Trophoblast cell (in vitro differentiated cells and primary cell): ENCODE measurements at regions not wholly inside any gene's neighbourhood (a gene's known extent, or its start where the extent isn't known, plus 50 kb on each side); places are given as distances from the start of the nearest gene placed in this dataset.

Source experiments
- DNase-seq, 2 donors: peaks; one replicate each; pipeline ENCODE4 v3.0.0-alpha.2; 2016
- H2AFZ ChIP-seq: 2 replicates; pipeline ENCODE4 v1.6.1; 2013; ENCODE audit warnings: low read length, moderate library complexity, mild to moderate bottlenecking; ENCODE audit not compliant: insufficient read depth, poor library complexity
- H2AK5ac ChIP-seq: 2 replicates; pipeline ENCODE4 v1.6.1; 2013; ENCODE audit warnings: mild to moderate bottlenecking, low read length
- H2BK120ac ChIP-seq: 2 replicates; pipeline ENCODE4 v1.6.1; 2013; ENCODE audit warnings: low read length, mild to moderate bottlenecking, moderate library complexity; ENCODE audit not compliant: insufficient read depth, poor library complexity
- H2BK12ac ChIP-seq: 2 replicates; pipeline ENCODE4 v1.6.1; 2013; ENCODE audit warnings: mild to moderate bottlenecking, low read length, moderate library complexity
- H2BK5ac ChIP-seq: 2 replicates; pipeline ENCODE4 v1.6.1; 2013; ENCODE audit warnings: low read length, low read depth, moderate library complexity, mild to moderate bottlenecking; ENCODE audit not compliant: poor library complexity
- H3K14ac ChIP-seq: 2 replicates; pipeline ENCODE4 v1.6.1; 2013; ENCODE audit warnings: mild to moderate bottlenecking, low read length
- H3K18ac ChIP-seq: 2 replicates; pipeline ENCODE4 v1.6.1; 2013; ENCODE audit warnings: mild to moderate bottlenecking, low read length
- H3K23ac ChIP-seq: 2 replicates; pipeline ENCODE4 v1.6.1; 2013; ENCODE audit warnings: low read length
- H3K27ac ChIP-seq: 2 replicates; pipeline ENCODE4 v1.5.1; 2013; ENCODE audit warnings: low read depth, mild to moderate bottlenecking, inconsistent platforms, low read length, moderate library complexity
- H3K27me3 ChIP-seq: 2 replicates; pipeline ENCODE4 v1.6.1; 2013; ENCODE audit warnings: inconsistent platforms, mild to moderate bottlenecking, low read length, moderate library complexity; ENCODE audit not compliant: insufficient read depth
- H3K36me3 ChIP-seq, 2 experiments: 1 replicate in 1 of 2; 2 replicates in 1 of 2; pipeline ENCODE4 v1.6.1; 2013; ENCODE audit warnings: low read length in 2 of 2, mild to moderate bottlenecking in 2 of 2, moderate library complexity in 1 of 2; ENCODE audit not compliant: insufficient read depth in 2 of 2, control insufficient read depth in 1 of 2
- H3K4ac ChIP-seq: 2 replicates; pipeline ENCODE4 v1.6.1; 2013; ENCODE audit warnings: low read depth, mild to moderate bottlenecking, low read length, moderate library complexity
- H3K4me1 ChIP-seq, 2 experiments: 1 replicate in 1 of 2; 2 replicates in 1 of 2; pipeline ENCODE4 v1.6.1; 2013; ENCODE audit warnings: low read length in 2 of 2, mild to moderate bottlenecking in 2 of 2, moderate library complexity in 1 of 2; ENCODE audit not compliant: insufficient read depth in 2 of 2, control insufficient read depth in 1 of 2
- H3K4me2 ChIP-seq: 2 replicates; pipeline ENCODE4 v1.6.1; 2013; ENCODE audit warnings: inconsistent platforms, mild to moderate bottlenecking, low read length, moderate library complexity
- H3K4me3 ChIP-seq: 2 replicates; pipeline ENCODE4 v1.5.1; 2013; ENCODE audit warnings: mild to moderate bottlenecking, low read depth, low read length, inconsistent platforms
- H3K79me1 ChIP-seq: one replicate; pipeline ENCODE4 v1.6.1; 2013; ENCODE audit warnings: low read length
- H3K79me2 ChIP-seq: 2 replicates; pipeline ENCODE4 v1.6.1; 2013; ENCODE audit warnings: low read length, mild to moderate bottlenecking; ENCODE audit not compliant: control insufficient read depth, insufficient read depth, poor library complexity
- H3K9ac ChIP-seq: 2 replicates; pipeline ENCODE4 v1.6.1; 2013; ENCODE audit warnings: mild to moderate bottlenecking, low read length
- H3K9me3 ChIP-seq: 2 replicates; pipeline ENCODE4 v1.6.1; 2013; ENCODE audit warnings: low read depth, mild to moderate bottlenecking, control low read depth, inconsistent platforms, low read length; ENCODE audit not compliant: insufficient read depth
- H4K12ac ChIP-seq: 2 replicates; pipeline ENCODE4 v1.6.1; 2013; ENCODE audit warnings: low read depth, mild to moderate bottlenecking, low read length, moderate library complexity
- H4K8ac ChIP-seq: 2 replicates; pipeline ENCODE4 v1.6.1; 2013; ENCODE audit warnings: low read depth, mild to moderate bottlenecking, low read length, moderate library complexity
- H4K91ac ChIP-seq: one replicate; pipeline ENCODE4 v1.6.1; 2013; ENCODE audit warnings: low read depth, mild to moderate bottlenecking, low read length, moderate library complexity
- whole genome bisulfite sequencing: extraction: QIAGEN DNeasy Blood & Tissue Kit; methylation state at CpG from one replicate; pipeline ENCODE4 v1.1.7; 2013; ENCODE audit warnings: missing lambda C conversion rate; ENCODE audit not compliant: insufficient read length, insufficient coverage; ENCODE audit errors: extremely low coverage; 5-methylcytosine and 5-hydroxymethylcytosine counted together

DNA sequence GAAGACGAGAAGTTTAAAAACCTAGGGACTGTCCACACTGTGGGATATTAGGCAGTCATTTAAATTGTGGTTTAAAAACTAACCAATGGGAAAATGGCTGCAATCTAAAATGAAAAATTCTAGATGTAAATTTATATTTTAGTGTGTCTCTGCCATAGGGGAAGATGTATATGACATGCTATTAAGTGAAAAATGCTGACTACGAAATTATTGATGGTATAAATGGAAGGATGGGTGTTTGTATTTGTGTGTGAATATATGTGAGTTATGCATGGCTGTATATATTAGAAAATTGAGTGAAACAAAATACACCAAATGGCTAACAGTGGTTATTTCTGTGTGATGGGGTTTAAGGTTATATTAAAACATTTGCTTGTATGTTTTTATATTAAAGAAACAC, 260.7 kb downstream of the AJAP1 start:
- Histone ChIP-seq H3K79me1 (no peaks in the 10 kb centered on the region), H3K18ac (no peak overlapping the region), H2BK12ac (no peak overlapping the region), H2BK5ac (no peak overlapping the region), H3K4me3 (no peak overlapping the region), H3K9me3 (peaks cover 8% of the 10 kb centered on the region), H3K4ac (no peak overlapping the region), H3K4me1 (no peaks in the 10 kb centered on the region), H3K27ac (no peak overlapping the region), H3K4me2 (no peak overlapping the region), H3K23ac (no peak overlapping the region), H4K12ac (no peak overlapping the region), H4K91ac (no peak overlapping the region), H3K79me2 (no peaks in the 10 kb centered on the region), H3K36me3 (no peaks in the 10 kb centered on the region), H3K14ac (no peak overlapping the region), H3K9ac (no peak overlapping the region), H2BK120ac (no peak overlapping the region), H2AK5ac (no peak overlapping the region), H3K27me3 (no peaks in the 10 kb centered on the region), H4K8ac (no peak overlapping the region), H2AFZ (no peak overlapping the region)
- DNase-seq, result no peak
- 100% methylated on average over 1 of the region's 2 CpGs for WGBS

DNA sequence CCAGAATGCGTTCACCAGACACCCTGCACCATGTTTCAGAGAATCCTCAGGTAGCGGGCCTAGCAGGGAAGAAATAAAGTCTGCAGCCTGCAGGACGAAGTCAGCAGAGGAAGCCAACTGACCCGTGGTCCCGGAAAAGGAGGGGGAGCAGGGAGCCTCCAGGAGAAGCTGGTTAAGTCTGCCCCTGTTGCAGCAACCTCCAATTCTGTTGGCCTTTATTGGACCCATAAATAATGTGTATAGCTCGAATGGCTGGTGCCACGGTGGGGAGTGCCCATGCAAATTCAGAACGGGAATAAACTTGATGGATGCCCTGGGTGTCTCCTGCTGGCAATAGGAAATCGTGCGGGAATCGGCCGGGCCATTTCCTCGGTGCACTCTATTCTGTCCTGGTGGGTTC, 254.1 kb downstream of the AJAP1 start:
- H2AFZ ChIP-seq, result no peak overlapping the region
- no peaks in the 10 kb centered on the region for H3K79me2 ChIP-seq
- no peak overlapping the region for H3K4me3 ChIP-seq
- H3K9ac ChIP-seq, result no peak overlapping the region
- H4K91ac ChIP-seq, result no peak overlapping the region
- H3K23ac ChIP-seq, result no peak overlapping the region
- peaks cover 5% of the 10 kb centered on the region for H3K9me3 ChIP-seq
- no peak for DNase-seq
- H3K4me1 ChIP-seq, result no peaks in the 10 kb centered on the region
- H3K27ac ChIP-seq, result no peak overlapping the region
- no CpG with 5 or more reads among the region's 13 CpGs for WGBS
- H2BK120ac ChIP-seq, result no peak overlapping the region
- H2BK12ac ChIP-seq, result no peak overlapping the region
- no peaks in the 10 kb centered on the region for H3K79me1 ChIP-seq
- no peak overlapping the region for H3K4me2 ChIP-seq
- H3K14ac ChIP-seq, result no peak overlapping the region
- no peak overlapping the region for H3K18ac ChIP-seq
- no peak overlapping the region for H3K4ac ChIP-seq
- H2BK5ac ChIP-seq, result no peak overlapping the region
- H3K36me3 ChIP-seq, result no peaks in the 10 kb centered on the region
- H4K12ac ChIP-seq, result no peak overlapping the region
- no peak overlapping the region for H2AK5ac ChIP-seq
- H3K27me3 ChIP-seq, result no peaks in the 10 kb centered on the region
- no peak overlapping the region for H4K8ac ChIP-seq

DNA sequence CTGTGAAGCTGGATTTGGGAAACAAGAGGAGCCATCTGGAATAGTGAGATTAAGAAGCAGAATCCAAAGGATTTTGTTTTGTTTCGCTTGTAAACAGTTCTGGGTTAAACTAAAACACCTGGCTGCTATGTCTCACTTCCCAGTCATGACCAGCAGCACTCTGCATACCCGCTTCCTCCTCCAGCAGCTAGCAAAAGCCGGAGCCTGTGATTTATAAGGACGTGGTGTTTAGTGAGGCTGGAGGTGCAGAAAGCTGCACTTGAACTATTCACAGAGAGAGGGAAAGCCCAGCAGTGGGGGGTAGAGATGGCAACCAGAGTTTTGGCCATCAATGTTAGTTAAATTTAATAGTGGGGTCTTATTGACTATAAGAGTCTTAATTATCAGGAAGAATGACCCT, 240.2 kb downstream of the AJAP1 start:
- H3K9me3 ChIP-seq, result peaks cover 4% of the 10 kb centered on the region

DNA sequence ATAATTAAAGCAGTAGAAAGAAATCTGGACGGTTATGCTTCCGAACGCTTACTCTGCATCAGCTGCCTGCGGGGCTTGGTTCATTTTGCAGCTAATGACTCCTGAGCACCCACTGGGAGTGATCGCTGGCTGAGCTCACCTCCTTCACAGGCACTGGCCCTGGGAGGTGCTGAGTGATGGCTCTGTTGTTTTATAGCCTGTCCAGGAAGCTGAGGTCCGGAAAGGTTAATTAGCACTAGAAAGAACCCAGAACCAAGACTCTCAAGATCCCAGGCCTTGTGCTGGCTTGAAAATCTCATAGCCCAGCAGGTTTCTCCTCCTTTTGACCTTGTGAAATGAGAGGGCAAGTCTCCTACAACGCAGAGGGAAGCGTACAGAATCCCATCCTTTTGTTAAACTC, 226.2 kb downstream of the AJAP1 start:
- Histone ChIP-seq H3K27me3 (no peaks in the 10 kb centered on the region), H3K4me3 (no peak overlapping the region), H3K23ac (no peak overlapping the region), H3K4ac (no peak overlapping the region), H3K9ac (no peak overlapping the region), H2AFZ (no peak overlapping the region), H3K9me3 (no peaks in the 10 kb centered on the region), H3K79me1 (no peaks in the 10 kb centered on the region), H4K8ac (no peak overlapping the region), H2BK12ac (no peak overlapping the region), H3K36me3 (no peaks in the 10 kb centered on the region), H2BK120ac (no peak overlapping the region), H4K12ac (no peak overlapping the region), H3K4me2 (no peak overlapping the region), H3K79me2 (no peaks in the 10 kb centered on the region), H3K18ac (no peak overlapping the region), H3K27ac (no peak overlapping the region), H2BK5ac (no peak overlapping the region), H2AK5ac (no peak overlapping the region), H3K4me1 (no peaks in the 10 kb centered on the region), H3K14ac (no peak overlapping the region), H4K91ac (no peak overlapping the region)
- DNase-seq, result no peak
- WGBS, result no CpG with 5 or more reads among the region's 8 CpGs

More for the DNA sequence above, 240.2 kb downstream of the AJAP1 start:
- Histone ChIP-seq H3K79me1 (no peaks in the 10 kb centered on the region), H3K27ac (no peak overlapping the region), H2BK120ac (no peak overlapping the region), H3K18ac (no peak overlapping the region), H3K14ac (no peak overlapping the region), H2AFZ (no peak overlapping the region), H3K4me1 (no peaks in the 10 kb centered on the region), H3K27me3 (no peaks in the 10 kb centered on the region), H4K12ac (no peak overlapping the region), H2BK12ac (no peak overlapping the region), H3K4ac (no peak overlapping the region), H3K36me3 (no peaks in the 10 kb centered on the region), H4K91ac (no peak overlapping the region), H3K23ac (no peak overlapping the region), H3K4me2 (no peak overlapping the region), H3K4me3 (no peak overlapping the region), H4K8ac (no peak overlapping the region), H2BK5ac (no peak overlapping the region), H3K9ac (no peak overlapping the region), H3K79me2 (no peaks in the 10 kb centered on the region), H2AK5ac (no peak overlapping the region)
- no CpG with 5 or more reads among the region's 4 CpGs for whole genome bisulfite sequencing
- DNase-seq, result no peak
